ENCODE measurements at regions not wholly inside any gene's neighbourhood (a gene's known extent, or its start where the extent isn't known, plus 50 kb on each side); places are given as distances from the start of the nearest gene placed in this dataset.

DNA sequence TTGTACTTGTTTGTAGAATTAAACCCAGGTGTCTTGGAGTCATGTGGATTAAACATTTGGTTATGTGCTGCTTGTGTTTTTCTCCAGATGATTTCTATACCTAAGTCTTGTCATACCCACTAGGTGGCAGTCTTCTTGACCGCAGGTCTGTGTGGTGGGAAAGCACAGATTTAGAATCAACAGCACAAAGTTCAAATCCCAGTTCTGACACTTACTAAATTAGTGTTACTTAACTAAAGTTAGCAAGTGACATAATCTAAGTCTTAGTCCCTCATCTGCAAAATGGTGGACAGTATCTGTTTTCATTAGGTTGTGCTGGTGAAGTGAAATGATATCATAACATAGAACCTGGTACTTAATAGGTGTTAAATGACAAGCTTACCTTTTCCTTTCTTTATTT is 151.0 kb upstream of the ARHGAP5 start:
- TF ChIP-seq CTCF (conservative IDR thresholded peaks at IDR 0.05; ENCODE audit: low read depth, low read length) (peak; percentile 51), USF2 (IDR thresholded peaks at IDR 0.05; ENCODE audit: low read depth, low read length) (no peak), POLR2A (IDR thresholded peaks at IDR 0.05; ENCODE audit: low read depth, low read length) (no peak), RAD21 (IDR thresholded peaks at IDR 0.05; ENCODE audit: low read length) (peak; percentile 44), BHLHE40 (IDR thresholded peaks at IDR 0.05; ENCODE audit: low read depth, low read length) (no peak), NFE2L2 (IDR thresholded peaks at IDR 0.05; ENCODE audit: low read depth, low read length) (no peak), MAZ (IDR thresholded peaks at IDR 0.05; ENCODE audit: borderline replicate concordance, low read depth, low read length) (no peak), ELK1 (IDR thresholded peaks at IDR 0.05; ENCODE audit: borderline replicate concordance, low read depth, low read length) (no peak), FOS (IDR thresholded peaks at IDR 0.05; ENCODE audit: low read depth, low read length) (no peak), MAFK (IDR thresholded peaks at IDR 0.05; ENCODE audit: low read depth, low read length) (no peak), SMC3 (IDR thresholded peaks at IDR 0.05; ENCODE audit: low read depth, low read length) (peak; percentile 53; the same call in 1 of the 2 replicates)
